ENCODE measurements at regions not wholly inside any gene's neighbourhood (a gene's known extent, or its start where the extent isn't known, plus 50 kb on each side); places are given as distances from the start of the nearest gene placed in this dataset.

DNA sequence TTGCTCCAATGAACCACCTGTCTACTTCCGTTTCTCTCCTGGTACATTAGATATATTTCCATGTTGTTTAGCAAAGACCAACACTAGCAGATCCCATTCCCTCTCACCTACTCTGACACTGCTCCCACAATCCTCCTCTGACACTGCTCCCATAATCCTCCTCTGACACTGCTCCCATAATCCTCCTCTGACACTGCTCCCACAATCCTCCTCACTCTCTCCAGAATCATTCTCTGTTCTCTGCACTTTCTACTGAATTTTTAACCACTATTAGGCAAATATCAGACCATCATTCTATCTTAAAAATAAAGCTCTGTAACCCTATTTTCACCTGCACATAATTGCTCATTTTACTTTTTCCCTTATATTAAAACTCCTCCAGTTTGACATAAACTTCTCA, 578.5 kb upstream of the PCDH20 start:
- TF ChIP-seq EZH2 (IDR thresholded peaks at IDR 0.05; ENCODE audit: borderline replicate concordance) (no peak), EZH2phosphoT487 (IDR thresholded peaks at IDR 0.05; ENCODE audit: low read depth, severe bottlenecking, unreplicated experiment) (no peak)
- TF ChIP-seq, protein P1, sequence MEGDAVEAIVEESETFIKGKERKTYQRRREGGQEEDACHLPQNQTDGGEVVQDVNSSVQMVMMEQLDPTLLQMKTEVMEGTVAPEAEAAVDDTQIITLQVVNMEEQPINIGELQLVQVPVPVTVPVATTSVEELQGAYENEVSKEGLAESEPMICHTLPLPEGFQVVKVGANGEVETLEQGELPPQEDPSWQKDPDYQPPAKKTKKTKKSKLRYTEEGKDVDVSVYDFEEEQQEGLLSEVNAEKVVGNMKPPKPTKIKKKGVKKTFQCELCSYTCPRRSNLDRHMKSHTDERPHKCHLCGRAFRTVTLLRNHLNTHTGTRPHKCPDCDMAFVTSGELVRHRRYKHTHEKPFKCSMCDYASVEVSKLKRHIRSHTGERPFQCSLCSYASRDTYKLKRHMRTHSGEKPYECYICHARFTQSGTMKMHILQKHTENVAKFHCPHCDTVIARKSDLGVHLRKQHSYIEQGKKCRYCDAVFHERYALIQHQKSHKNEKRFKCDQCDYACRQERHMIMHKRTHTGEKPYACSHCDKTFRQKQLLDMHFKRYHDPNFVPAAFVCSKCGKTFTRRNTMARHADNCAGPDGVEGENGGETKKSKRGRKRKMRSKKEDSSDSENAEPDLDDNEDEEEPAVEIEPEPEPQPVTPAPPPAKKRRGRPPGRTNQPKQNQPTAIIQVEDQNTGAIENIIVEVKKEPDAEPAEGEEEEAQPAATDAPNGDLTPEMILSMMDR (IDR thresholded peaks at IDR 0.05; ENCODE audit: poor library complexity), result no peak

All from hepatocyte (in vitro differentiated cells).